Karpas-422 (cell line): ENCODE measurements at regions not wholly inside any gene's neighbourhood (a gene's known extent, or its start where the extent isn't known, plus 50 kb on each side); places are given as distances from the start of the nearest gene placed in this dataset.

Source experiments
- DNase-seq: peaks from one replicate; pipeline ENCODE4 v3.0.0-alpha.2; 2015
- H2AFZ ChIP-seq: fragments of 200-600 bp; sonication (generic); 2 replicates; pipeline ENCODE4 v1.6.1; 2014; ENCODE audit warnings: antibody characterized with exemption, low read length, mixed read lengths
- H3K27ac ChIP-seq: fragments of 200-600 bp; sonication (generic); 2 replicates; pipeline ENCODE4 v1.5.1; 2014; ENCODE audit warnings: mild to moderate bottlenecking, low read length, moderate library complexity
- H3K27me3 ChIP-seq: fragments of 200-600 bp; sonication (generic); 2 replicates; pipeline ENCODE4 v1.6.1; 2014; ENCODE audit warnings: low read length, mixed read lengths
- H3K36me3 ChIP-seq: fragments of 200-600 bp; sonication (generic); 2 replicates; pipeline ENCODE4 v1.6.1; 2014; ENCODE audit warnings: low read length, mixed read lengths; ENCODE audit not compliant: insufficient read depth
- H3K4me1 ChIP-seq: fragments of 200-600 bp; sonication (generic); 2 replicates; pipeline ENCODE4 v1.6.1; 2014; ENCODE audit warnings: mild to moderate bottlenecking, low read length, mixed read lengths
- H3K4me2 ChIP-seq: fragments of 200-600 bp; sonication (generic); 2 replicates; pipeline ENCODE4 v1.6.1; 2014; ENCODE audit warnings: low read length, low read depth, mild to moderate bottlenecking; ENCODE audit not compliant: poor library complexity, severe bottlenecking
- H3K4me3 ChIP-seq: fragments of 200-600 bp; sonication (generic); 2 replicates; pipeline ENCODE4 v1.5.1; 2014; ENCODE audit warnings: mild to moderate bottlenecking, antibody characterized with exemption, low read length, mixed read lengths
- H3K79me2 ChIP-seq: fragments of 200-600 bp; sonication (generic); 2 replicates; pipeline ENCODE4 v1.6.1; 2014; ENCODE audit warnings: mild to moderate bottlenecking, low read length, mixed read lengths
- H3K9ac ChIP-seq: fragments of 200-600 bp; sonication (generic); 2 replicates; pipeline ENCODE4 v1.6.0; 2014; ENCODE audit warnings: low read length
- H3K9me2 ChIP-seq: fragments of 200-600 bp; sonication (generic), shearing (Covaris generic); replicated peaks from 2 replicates; pipeline ENCODE4 v1.6.0; 2014; ENCODE audit warnings: mild to moderate bottlenecking, low read length, moderate library complexity; ENCODE audit not compliant: insufficient read depth
- H3K9me3 ChIP-seq: fragments of 300-700, 200-600 bp; sonication (generic); 2 replicates; pipeline ENCODE4 v1.6.1; 2014; ENCODE audit warnings: low read length, mixed read lengths
- H4K20me1 ChIP-seq: fragments of 200-600 bp; sonication (generic); 2 replicates; pipeline ENCODE4 v1.6.1; 2014; ENCODE audit warnings: mild to moderate bottlenecking, antibody characterized with exemption, low read length, low read depth; ENCODE audit not compliant: insufficient read depth

- Histone ChIP-seq H3K27me3 (no peaks in the 10 kb centered on the region), H3K27ac (no peak overlapping the region), H3K9me2 (no peaks in the 10 kb centered on the region), H3K9ac (no peak overlapping the region), H3K4me2 (no peak overlapping the region), H3K79me2 (no peaks in the 10 kb centered on the region), H3K4me3 (no peak overlapping the region), H2AFZ (no peak overlapping the region), H4K20me1 (no peaks in the 10 kb centered on the region), H3K9me3 (no peaks in the 10 kb centered on the region), H3K36me3 (no peaks in the 10 kb centered on the region), H3K4me1 (no peaks in the 10 kb centered on the region)
- no peak for DNase-seq
Observed at GRCh38 chr1:93738075-93738622, 56.5 kb upstream of the BCAR3 start.

DNA sequence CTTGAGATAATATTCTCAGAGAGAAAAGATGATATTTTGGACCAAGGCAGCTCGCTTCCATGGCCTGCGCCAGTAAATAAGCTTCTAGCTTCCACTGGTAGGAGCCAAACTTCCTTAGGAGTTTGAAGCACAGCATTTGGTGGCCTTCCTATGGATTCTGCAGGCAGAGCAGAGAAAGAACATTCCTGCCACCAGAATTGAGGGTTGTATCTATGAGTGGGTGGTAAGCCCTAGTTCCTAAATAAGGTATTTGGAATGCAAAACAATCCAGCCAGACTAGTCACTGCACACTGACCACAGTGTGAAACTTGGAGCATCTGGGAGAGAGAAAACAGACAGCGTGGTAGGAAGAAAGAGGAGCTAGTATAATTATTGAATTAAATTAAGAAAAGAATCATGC, 54.1 kb upstream of the BCAR3 start:
- H3K9me2 ChIP-seq = no peaks in the 10 kb centered on the region
- no peaks in the 10 kb centered on the region for H3K4me1 ChIP-seq
- no peak overlapping the region for H3K4me3 ChIP-seq
- no peaks in the 10 kb centered on the region for H3K36me3 ChIP-seq
- H2AFZ ChIP-seq = no peak overlapping the region
- DNase-seq = no peak
- H3K27me3 ChIP-seq = no peaks in the 10 kb centered on the region
- no peak overlapping the region for H3K9ac ChIP-seq
- H4K20me1 ChIP-seq = no peaks in the 10 kb centered on the region
- no peak overlapping the region for H3K27ac ChIP-seq
- H3K9me3 ChIP-seq = no peaks in the 10 kb centered on the region
- no peak overlapping the region for H3K4me2 ChIP-seq
- H3K79me2 ChIP-seq = no peaks in the 10 kb centered on the region

DNA sequence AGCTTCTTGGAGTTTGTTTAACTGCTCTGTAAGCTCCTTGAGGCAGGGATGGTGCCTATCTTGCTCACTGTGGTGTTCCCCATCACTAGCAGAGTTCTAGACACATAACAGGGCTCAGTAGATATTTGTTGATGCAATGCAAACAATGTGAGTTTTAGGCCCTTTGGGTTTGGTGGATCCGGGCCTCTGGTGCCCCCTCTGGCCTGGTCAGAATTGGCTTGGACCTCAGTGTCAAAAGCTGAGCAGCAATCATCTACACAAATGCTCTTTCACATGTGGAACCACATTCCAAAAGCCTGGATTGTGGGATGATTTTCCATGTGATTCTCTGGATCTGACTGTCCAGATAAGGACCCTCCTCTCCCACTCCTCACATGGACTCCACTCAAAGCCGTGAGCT, 53.4 kb upstream of the BCAR3 start:
- Histone ChIP-seq H3K27me3 (no peaks in the 10 kb centered on the region), H2AFZ (no peak overlapping the region), H4K20me1 (no peaks in the 10 kb centered on the region), H3K9ac (no peak overlapping the region), H3K9me3 (no peaks in the 10 kb centered on the region), H3K79me2 (no peaks in the 10 kb centered on the region), H3K36me3 (no peaks in the 10 kb centered on the region), H3K27ac (no peak overlapping the region), H3K4me2 (no peak overlapping the region), H3K4me1 (no peaks in the 10 kb centered on the region), H3K9me2 (no peaks in the 10 kb centered on the region), H3K4me3 (no peak overlapping the region)
- peak; percentile 67 for DNase-seq

DNA sequence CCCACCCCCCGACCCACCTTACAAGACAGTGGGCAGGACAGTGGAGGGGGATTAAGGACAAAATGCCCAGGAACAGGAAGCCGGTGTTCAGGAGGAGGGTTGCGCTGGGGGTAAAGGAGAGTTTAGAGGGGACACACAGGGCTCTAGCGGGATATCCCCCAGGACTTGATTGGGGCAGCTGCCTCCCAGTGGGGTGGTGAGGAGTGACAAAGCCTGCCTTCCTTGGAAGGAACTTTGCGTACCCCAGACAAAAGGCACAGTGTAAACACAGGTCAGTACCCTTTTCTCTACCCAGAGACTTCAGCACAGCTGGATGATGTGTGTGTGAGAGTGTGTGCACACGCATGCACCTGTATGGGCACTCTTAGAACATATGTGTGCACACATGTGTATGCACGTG, 51.7 kb upstream of the BCAR3 start:
- Histone ChIP-seq H3K36me3 (no peaks in the 10 kb centered on the region), H3K27ac (no peak overlapping the region), H4K20me1 (no peaks in the 10 kb centered on the region), H2AFZ (no peak overlapping the region), H3K9me3 (no peaks in the 10 kb centered on the region), H3K27me3 (no peaks in the 10 kb centered on the region), H3K9ac (no peak overlapping the region), H3K4me1 (no peaks in the 10 kb centered on the region), H3K79me2 (no peaks in the 10 kb centered on the region), H3K9me2 (no peaks in the 10 kb centered on the region), H3K4me3 (no peak overlapping the region), H3K4me2 (no peak overlapping the region)
- no peak for DNase-seq

- H4K20me1 ChIP-seq = no peaks in the 10 kb centered on the region
- H3K9me2 ChIP-seq = no peaks in the 10 kb centered on the region
- H3K36me3 ChIP-seq = no peaks in the 10 kb centered on the region
- no peaks in the 10 kb centered on the region for H3K9me3 ChIP-seq
- H3K4me3 ChIP-seq = no peak overlapping the region
- H3K4me1 ChIP-seq = no peaks in the 10 kb centered on the region
- H3K27ac ChIP-seq = no peak overlapping the region
- H3K4me2 ChIP-seq = no peak overlapping the region
- no peak overlapping the region for H3K9ac ChIP-seq
- H2AFZ ChIP-seq = no peak overlapping the region
- DNase-seq = peak; percentile 63
- no peaks in the 10 kb centered on the region for H3K27me3 ChIP-seq
- H3K79me2 ChIP-seq = no peaks in the 10 kb centered on the region
Observed at GRCh38 chr1:93732514-93732913, 50.9 kb upstream of the BCAR3 start.
